SK-N-SH treated with all-trans-retinoic acid at 6 μM for 48 hours (cell line): ENCODE measurements at regions not wholly inside any gene's neighbourhood (a gene's known extent, or its start where the extent isn't known, plus 50 kb on each side); places are given as distances from the start of the nearest gene placed in this dataset.

Experiments
- BACH2 ChIP-seq: fragments of 250-450 bp; sonication (Bioruptor Pico); IDR thresholded peaks from 2 replicates; pipeline ENCODE4 v1.9.0; 2021; ENCODE audit warnings: mild to moderate bottlenecking, borderline replicate concordance
- ESRRG ChIP-seq: fragments of 250-450 bp; sonication (Bioruptor Pico); IDR thresholded peaks from 2 replicates; pipeline ENCODE4 v1.6.1; 2021; ENCODE audit warnings: mild to moderate bottlenecking
- ISL1 ChIP-seq: fragments of 250-450 bp; sonication (Bioruptor Pico); IDR thresholded peaks from 2 replicates; pipeline ENCODE4 v2.1.2; 2022; ENCODE audit warnings: mild to moderate bottlenecking, moderate library complexity
- OSR1 ChIP-seq: fragments of 250-450 bp; sonication (Bioruptor Pico); IDR thresholded peaks from 2 replicates; pipeline ENCODE4 v1.8.0; 2022; ENCODE audit warnings: moderate library complexity, mild to moderate bottlenecking, inconsistent platforms
- RARB ChIP-seq: fragments of 250-450 bp; sonication (Bioruptor Pico); IDR thresholded peaks from 2 replicates; pipeline ENCODE4 v1.8.0; 2021; ENCODE audit warnings: mild to moderate bottlenecking, moderate library complexity
- TOX ChIP-seq: fragments of 250-450 bp; sonication (Bioruptor Pico); IDR thresholded peaks from 2 replicates; pipeline ENCODE4 v1.8.0; 2021; ENCODE audit warnings: mild to moderate bottlenecking, moderate library complexity, borderline replicate concordance
- ZFP3 ChIP-seq: fragments of 250-450 bp; sonication (Bioruptor Pico); IDR thresholded peaks from 2 replicates; pipeline ENCODE4 v1.5.0; 2020; ENCODE audit warnings: mild to moderate bottlenecking, moderate library complexity
- ZNF565 ChIP-seq: fragments of 450-650 bp; formaldehyde crosslinking; conservative IDR thresholded peaks from 2 replicates; pipeline ENCODE4 v1.5.0; 2020; ENCODE audit warnings: low read depth, mild to moderate bottlenecking, moderate library complexity
- ZNF70 ChIP-seq: fragments of 450-650 bp; formaldehyde crosslinking; IDR thresholded peaks from 2 replicates; pipeline ENCODE4 v1.5.0; 2020; ENCODE audit warnings: mild to moderate bottlenecking, moderate library complexity
- ZNF8 ChIP-seq: fragments of 450-650 bp; formaldehyde crosslinking; IDR thresholded peaks from 2 replicates; pipeline ENCODE4 v1.5.0; 2020; ENCODE audit warnings: mild to moderate bottlenecking, moderate library complexity
- TF ChIP-seq, protein P1 (sequence below): fragments of 250-450 bp; sonication (Bioruptor Pico); IDR thresholded peaks from 2 replicates; pipeline ENCODE4 v1.5.0; 2020; ENCODE audit warnings: mild to moderate bottlenecking, moderate library complexity
- TF ChIP-seq, protein P2 (sequence below): fragments of 250-450 bp; sonication (Bioruptor Pico); IDR thresholded peaks from 2 replicates; pipeline ENCODE4 v1.5.1; 2020; ENCODE audit warnings: low read depth, mild to moderate bottlenecking, moderate library complexity
- TF ChIP-seq, protein P3 (sequence below): fragments of 250-450 bp; sonication (Bioruptor Pico); IDR thresholded peaks from 2 replicates; pipeline ENCODE4 v1.8.0; 2020; ENCODE audit warnings: mild to moderate bottlenecking, moderate library complexity, borderline replicate concordance
- TF ChIP-seq, protein P4 (sequence below): fragments of 250-450 bp; sonication (Bioruptor Pico); IDR thresholded peaks from 2 replicates; pipeline ENCODE4 v1.5.1; 2021; ENCODE audit warnings: mild to moderate bottlenecking, moderate library complexity

DNA sequence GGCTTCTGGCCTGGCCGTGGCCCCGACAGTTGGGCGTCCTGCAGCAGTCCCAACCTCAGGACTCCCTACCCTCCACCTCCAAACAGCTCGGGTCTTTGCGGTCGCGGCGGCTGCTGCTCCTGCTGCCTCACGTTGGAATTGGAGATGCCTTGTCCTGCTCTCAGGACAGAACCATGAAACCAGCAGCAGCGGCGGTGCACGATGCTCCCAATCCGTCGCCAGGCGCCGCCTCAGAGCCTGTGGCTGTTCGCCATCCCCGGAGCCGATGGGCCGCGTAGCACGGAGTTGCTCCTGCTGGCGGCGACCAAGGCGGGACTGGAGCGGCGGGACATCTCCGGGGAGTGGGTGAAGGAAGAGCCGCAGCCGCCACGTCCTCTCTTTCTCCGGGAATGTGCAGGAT is 1965.9 kb downstream of the TP53TG3F start:
- TF ChIP-seq RARB (CRISPR knock-in tag): no peak
- no peak for TF ChIP-seq ZNF8 (CRISPR knock-in tag)
- TF ChIP-seq, protein P1, sequence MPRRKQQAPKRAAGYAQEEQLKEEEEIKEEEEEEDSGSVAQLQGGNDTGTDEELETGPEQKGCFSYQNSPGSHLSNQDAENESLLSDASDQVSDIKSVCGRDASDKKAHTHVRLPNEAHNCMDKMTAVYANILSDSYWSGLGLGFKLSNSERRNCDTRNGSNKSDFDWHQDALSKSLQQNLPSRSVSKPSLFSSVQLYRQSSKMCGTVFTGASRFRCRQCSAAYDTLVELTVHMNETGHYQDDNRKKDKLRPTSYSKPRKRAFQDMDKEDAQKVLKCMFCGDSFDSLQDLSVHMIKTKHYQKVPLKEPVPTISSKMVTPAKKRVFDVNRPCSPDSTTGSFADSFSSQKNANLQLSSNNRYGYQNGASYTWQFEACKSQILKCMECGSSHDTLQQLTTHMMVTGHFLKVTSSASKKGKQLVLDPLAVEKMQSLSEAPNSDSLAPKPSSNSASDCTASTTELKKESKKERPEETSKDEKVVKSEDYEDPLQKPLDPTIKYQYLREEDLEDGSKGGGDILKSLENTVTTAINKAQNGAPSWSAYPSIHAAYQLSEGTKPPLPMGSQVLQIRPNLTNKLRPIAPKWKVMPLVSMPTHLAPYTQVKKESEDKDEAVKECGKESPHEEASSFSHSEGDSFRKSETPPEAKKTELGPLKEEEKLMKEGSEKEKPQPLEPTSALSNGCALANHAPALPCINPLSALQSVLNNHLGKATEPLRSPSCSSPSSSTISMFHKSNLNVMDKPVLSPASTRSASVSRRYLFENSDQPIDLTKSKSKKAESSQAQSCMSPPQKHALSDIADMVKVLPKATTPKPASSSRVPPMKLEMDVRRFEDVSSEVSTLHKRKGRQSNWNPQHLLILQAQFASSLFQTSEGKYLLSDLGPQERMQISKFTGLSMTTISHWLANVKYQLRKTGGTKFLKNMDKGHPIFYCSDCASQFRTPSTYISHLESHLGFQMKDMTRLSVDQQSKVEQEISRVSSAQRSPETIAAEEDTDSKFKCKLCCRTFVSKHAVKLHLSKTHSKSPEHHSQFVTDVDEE: no peak
- TF ChIP-seq BACH2: no peak
- TF ChIP-seq ZFP3: no peak
- no peak for TF ChIP-seq TOX (CRISPR knock-in tag)
- no peak for TF ChIP-seq OSR1 (CRISPR knock-in tag)
- TF ChIP-seq ESRRG (CRISPR knock-in tag): no peak
- TF ChIP-seq, protein P2, sequence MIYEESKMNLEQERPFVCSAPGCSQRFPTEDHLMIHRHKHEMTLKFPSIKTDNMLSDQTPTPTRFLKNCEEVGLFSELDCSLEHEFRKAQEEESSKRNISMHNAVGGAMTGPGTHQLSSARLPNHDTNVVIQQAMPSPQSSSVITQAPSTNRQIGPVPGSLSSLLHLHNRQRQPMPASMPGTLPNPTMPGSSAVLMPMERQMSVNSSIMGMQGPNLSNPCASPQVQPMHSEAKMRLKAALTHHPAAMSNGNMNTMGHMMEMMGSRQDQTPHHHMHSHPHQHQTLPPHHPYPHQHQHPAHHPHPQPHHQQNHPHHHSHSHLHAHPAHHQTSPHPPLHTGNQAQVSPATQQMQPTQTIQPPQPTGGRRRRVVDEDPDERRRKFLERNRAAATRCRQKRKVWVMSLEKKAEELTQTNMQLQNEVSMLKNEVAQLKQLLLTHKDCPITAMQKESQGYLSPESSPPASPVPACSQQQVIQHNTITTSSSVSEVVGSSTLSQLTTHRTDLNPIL (CRISPR knock-in tag): no peak
- no peak for TF ChIP-seq ZNF565 (CRISPR knock-in tag)
- TF ChIP-seq, protein P3, sequence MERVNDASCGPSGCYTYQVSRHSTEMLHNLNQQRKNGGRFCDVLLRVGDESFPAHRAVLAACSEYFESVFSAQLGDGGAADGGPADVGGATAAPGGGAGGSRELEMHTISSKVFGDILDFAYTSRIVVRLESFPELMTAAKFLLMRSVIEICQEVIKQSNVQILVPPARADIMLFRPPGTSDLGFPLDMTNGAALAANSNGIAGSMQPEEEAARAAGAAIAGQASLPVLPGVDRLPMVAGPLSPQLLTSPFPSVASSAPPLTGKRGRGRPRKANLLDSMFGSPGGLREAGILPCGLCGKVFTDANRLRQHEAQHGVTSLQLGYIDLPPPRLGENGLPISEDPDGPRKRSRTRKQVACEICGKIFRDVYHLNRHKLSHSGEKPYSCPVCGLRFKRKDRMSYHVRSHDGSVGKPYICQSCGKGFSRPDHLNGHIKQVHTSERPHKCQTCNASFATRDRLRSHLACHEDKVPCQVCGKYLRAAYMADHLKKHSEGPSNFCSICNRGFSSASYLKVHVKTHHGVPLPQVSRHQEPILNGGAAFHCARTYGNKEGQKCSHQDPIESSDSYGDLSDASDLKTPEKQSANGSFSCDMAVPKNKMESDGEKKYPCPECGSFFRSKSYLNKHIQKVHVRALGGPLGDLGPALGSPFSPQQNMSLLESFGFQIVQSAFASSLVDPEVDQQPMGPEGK: no peak
- no peak for TF ChIP-seq ZNF70
- TF ChIP-seq, protein P4, sequence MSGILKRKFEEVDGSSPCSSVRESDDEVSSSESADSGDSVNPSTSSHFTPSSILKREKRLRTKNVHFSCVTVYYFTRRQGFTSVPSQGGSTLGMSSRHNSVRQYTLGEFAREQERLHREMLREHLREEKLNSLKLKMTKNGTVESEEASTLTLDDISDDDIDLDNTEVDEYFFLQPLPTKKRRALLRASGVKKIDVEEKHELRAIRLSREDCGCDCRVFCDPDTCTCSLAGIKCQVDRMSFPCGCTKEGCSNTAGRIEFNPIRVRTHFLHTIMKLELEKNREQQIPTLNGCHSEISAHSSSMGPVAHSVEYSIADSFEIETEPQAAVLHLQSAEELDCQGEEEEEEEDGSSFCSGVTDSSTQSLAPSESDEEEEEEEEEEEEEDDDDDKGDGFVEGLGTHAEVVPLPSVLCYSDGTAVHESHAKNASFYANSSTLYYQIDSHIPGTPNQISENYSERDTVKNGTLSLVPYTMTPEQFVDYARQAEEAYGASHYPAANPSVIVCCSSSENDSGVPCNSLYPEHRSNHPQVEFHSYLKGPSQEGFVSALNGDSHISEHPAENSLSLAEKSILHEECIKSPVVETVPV (CRISPR knock-in tag): no peak
- no peak for TF ChIP-seq ISL1 (CRISPR knock-in tag)
